ENCODE measurements at regions not wholly inside any gene's neighbourhood (a gene's known extent, or its start where the extent isn't known, plus 50 kb on each side); places are given as distances from the start of the nearest gene placed in this dataset.

- no peak for TF ChIP-seq CTCF (IDR thresholded peaks at IDR 0.05; ENCODE audit: low read depth, low read length)
- Histone ChIP-seq H3K36me3 (no peaks in the 10 kb centered on the region), H3K27me3 (peaks cover 14% of the 10 kb centered on the region), H3K4me1 (ENCODE audit: low read depth) (no peaks in the 10 kb centered on the region), H3K9me3 (ENCODE audit: low read depth) (no peaks in the 10 kb centered on the region), H3K4me3 (no peak overlapping the region), H3K27ac (no peak overlapping the region)
- DNase-seq (ENCODE audit: low read depth in 1 of 2, low spot score in 1 of 2), result no peak
These were observed 1345.9 kb downstream of the BRD1 start for GRCh38 chr22:48481748-48482147.

- no peak for DNase-seq (ENCODE audit: low read depth in 1 of 2, low spot score in 1 of 2)
- H3K4me3 ChIP-seq, result no peak overlapping the region
- no peak for TF ChIP-seq CTCF (IDR thresholded peaks at IDR 0.05; ENCODE audit: low read depth, low read length)
These were observed 1349.0 kb downstream of the BRD1 start for GRCh38 chr22:48478529-48479265.

GRCh38 chr22:48478124-48478523 is 1349.5 kb downstream of the BRD1 start:
- Histone ChIP-seq H3K9me3 (ENCODE audit: low read depth) (no peaks in the 10 kb centered on the region), H3K36me3 (no peaks in the 10 kb centered on the region), H3K27ac (no peak overlapping the region), H3K4me1 (ENCODE audit: low read depth) (no peaks in the 10 kb centered on the region), H3K4me3 (no peak overlapping the region), H3K27me3 (no peaks in the 10 kb centered on the region)
- no peak for DNase-seq (ENCODE audit: low read depth in 1 of 2, low spot score in 1 of 2)
- no peak for TF ChIP-seq CTCF (IDR thresholded peaks at IDR 0.05; ENCODE audit: low read depth, low read length)

More at GRCh38 chr22:48478529-48479265, 1349.0 kb downstream of the BRD1 start:
- Histone ChIP-seq H3K27me3 (no peaks in the 10 kb centered on the region), H3K4me1 (ENCODE audit: low read depth) (no peaks in the 10 kb centered on the region), H3K9me3 (ENCODE audit: low read depth) (no peaks in the 10 kb centered on the region), H3K27ac (no peak overlapping the region), H3K36me3 (no peaks in the 10 kb centered on the region)

- Histone ChIP-seq H3K27ac (no peak overlapping the region), H3K36me3 (no peaks in the 10 kb centered on the region), H3K4me3 (no peak overlapping the region), H3K9me3 (ENCODE audit: low read depth) (no peaks in the 10 kb centered on the region), H3K27me3 (no peaks in the 10 kb centered on the region), H3K4me1 (ENCODE audit: low read depth) (no peaks in the 10 kb centered on the region)
- DNase-seq (ENCODE audit: low read depth in 1 of 2, low spot score in 1 of 2), result no peak
- no peak for TF ChIP-seq CTCF (IDR thresholded peaks at IDR 0.05; ENCODE audit: low read depth, low read length)
These were observed 1350.5 kb downstream of the BRD1 start for GRCh38 chr22:48477031-48477721.

- Histone ChIP-seq H3K27me3 (no peaks in the 10 kb centered on the region), H3K4me3 (no peak overlapping the region), H3K36me3 (no peaks in the 10 kb centered on the region), H3K4me1 (ENCODE audit: low read depth) (no peaks in the 10 kb centered on the region), H3K9me3 (ENCODE audit: low read depth) (no peaks in the 10 kb centered on the region), H3K27ac (no peak overlapping the region)
- TF ChIP-seq CTCF (IDR thresholded peaks at IDR 0.05; ENCODE audit: low read depth, low read length), result no peak
- DNase-seq (ENCODE audit: low read depth in 1 of 2, low spot score in 1 of 2), result no peak
These were observed 1351.1 kb downstream of the BRD1 start for GRCh38 chr22:48476577-48476976.
